GM23338 (cell line): ENCODE measurements at regions not wholly inside any gene's neighbourhood (a gene's known extent, or its start where the extent isn't known, plus 50 kb on each side); places are given as distances from the start of the nearest gene placed in this dataset.

Experiments
- ATAC-seq: fragments of 200-7000 bp; cut with Tn5 transposase; 3 replicates; pipeline ENCODE4 v1.9.1; 2020
- DNase-seq: peaks from one replicate; pipeline ENCODE4 v3.0.0-alpha.2; 2015; ENCODE audit warnings: low spot score
- H2AFZ ChIP-seq: fragments of 200-600 bp; sonication (generic); 2 replicates; pipeline ENCODE4 v1.8.0; 2016; ENCODE audit warnings: antibody characterized with exemption, mild to moderate bottlenecking, moderate library complexity
- H3F3A ChIP-seq: fragments of 200-600 bp; sonication (generic); replicated peaks from 2 replicates; pipeline ENCODE4 v1.8.0; 2017; ENCODE audit warnings: antibody characterized with exemption, mixed run types, low read depth
- H3K27ac ChIP-seq: fragments of 200-600 bp; sonication (generic); 2 replicates; pipeline ENCODE4 v1.6.1; 2016; ENCODE audit warnings: low read depth
- H3K27me3 ChIP-seq: fragments of 200-600 bp; sonication (generic); 2 replicates; pipeline ENCODE4 v1.8.0; 2016; ENCODE audit warnings: mild to moderate bottlenecking, mixed run types, moderate library complexity; ENCODE audit not compliant: insufficient read depth
- H3K36me3 ChIP-seq: fragments of 200-600 bp; sonication (generic); 2 replicates; pipeline ENCODE4 v1.8.0; 2016; ENCODE audit warnings: mild to moderate bottlenecking; ENCODE audit not compliant: insufficient read depth
- H3K4me1 ChIP-seq: fragments of 200-600 bp; sonication (generic); 2 replicates; pipeline ENCODE4 v1.8.0; 2016; ENCODE audit warnings: mild to moderate bottlenecking, moderate library complexity; ENCODE audit not compliant: insufficient read depth
- H3K4me2 ChIP-seq: fragments of 200-600 bp; sonication (generic); 2 replicates; pipeline ENCODE4 v1.7.1; 2017; ENCODE audit warnings: mixed run types
- H3K4me3 ChIP-seq: fragments of 200-600 bp; sonication (generic); 2 replicates; pipeline ENCODE4 v1.6.1; 2016; ENCODE audit warnings: mixed run types
- H3K79me2 ChIP-seq: fragments of 200-600 bp; sonication (generic); replicated peaks from 2 replicates; pipeline ENCODE4 v1.8.0; 2017; ENCODE audit warnings: mild to moderate bottlenecking; ENCODE audit not compliant: insufficient read depth
- H3K9me2 ChIP-seq: fragments of 200-600 bp; sonication (generic); 2 replicates; pipeline ENCODE4 v1.8.0; 2017; ENCODE audit not compliant: insufficient read depth
- H4K20me1 ChIP-seq: fragments of 200-600 bp; sonication (generic); replicated peaks from 2 replicates; pipeline ENCODE4 v1.8.0; 2017; ENCODE audit warnings: mild to moderate bottlenecking; ENCODE audit not compliant: insufficient read depth
- H3K27ac Mint-ChIP-seq: 2 replicates; pipeline ENCODE4 v1.8.0; 2020; ENCODE audit warnings: inconsistent platforms, mild to moderate bottlenecking, moderate library complexity, mixed read lengths
- H3K27me3 Mint-ChIP-seq: 3 replicates; pipeline ENCODE4 v1.8.0; 2022; ENCODE audit warnings: low read depth, mild to moderate bottlenecking, moderate library complexity, mixed read lengths, inconsistent platforms; ENCODE audit not compliant: insufficient read depth, poor library complexity
- H3K36me3 Mint-ChIP-seq: 3 replicates; pipeline ENCODE4 v1.8.0; 2021; ENCODE audit warnings: low read depth, mild to moderate bottlenecking, inconsistent platforms, moderate library complexity, mixed read lengths
- H3K4me1 Mint-ChIP-seq: 3 replicates; pipeline ENCODE4 v1.8.0; 2020; ENCODE audit warnings: mild to moderate bottlenecking, inconsistent platforms, mixed read lengths
- H3K4me3 Mint-ChIP-seq: 3 replicates; pipeline ENCODE4 v1.8.0; 2021; ENCODE audit warnings: moderate library complexity, mild to moderate bottlenecking, inconsistent platforms, mixed read lengths
- H3K9me3 Mint-ChIP-seq: 3 replicates; pipeline ENCODE4 v1.8.0; 2020; ENCODE audit warnings: moderate library complexity, mild to moderate bottlenecking, inconsistent platforms, mixed read lengths
- CREB1 ChIP-seq: fragments of 250-450 bp; sonication (Bioruptor Pico); IDR thresholded peaks from 2 replicates; pipeline ENCODE4 v1.5.0; 2020; ENCODE audit warnings: low read depth, mild to moderate bottlenecking, moderate library complexity
- ETS1 ChIP-seq: IDR thresholded peaks from 2 replicates; pipeline ENCODE4 v1.6.1; 2016; ENCODE audit warnings: antibody characterized with exemption
- EZH2phosphoT487 ChIP-seq: fragments of 200-600 bp; sonication (generic); IDR thresholded peaks from one replicate; pipeline ENCODE4 v1.8.1; 2018; ENCODE audit warnings: antibody characterized with exemption; ENCODE audit not compliant: unreplicated experiment
- NANOG ChIP-seq: IDR thresholded peaks from 2 replicates; pipeline ENCODE4 v1.6.1; 2016; ENCODE audit warnings: antibody characterized with exemption, borderline replicate concordance
- POLR2AphosphoS5 ChIP-seq: IDR thresholded peaks from 2 replicates; pipeline ENCODE4 v1.6.1; 2016; ENCODE audit warnings: antibody characterized with exemption, low read depth
- REST ChIP-seq: IDR thresholded peaks from one replicate; pipeline ENCODE4 v1.6.1; 2018; ENCODE audit warnings: antibody characterized with exemption; ENCODE audit not compliant: unreplicated experiment
- ZNF114 ChIP-seq: fragments of 250-450 bp; sonication (Bioruptor Pico); IDR thresholded peaks from 2 replicates; pipeline ENCODE4 v1.5.0; 2020; ENCODE audit warnings: mild to moderate bottlenecking, moderate library complexity
- ZNF331 ChIP-seq: fragments of 250-450 bp; sonication (Bioruptor Pico); IDR thresholded peaks from 2 replicates; pipeline ENCODE4 v1.5.0; 2020; ENCODE audit warnings: low read depth, mild to moderate bottlenecking, moderate library complexity
- ZNF462 ChIP-seq: fragments of 250-450 bp; sonication (Bioruptor Pico); IDR thresholded peaks from 2 replicates; pipeline ENCODE4 v1.5.0; 2020; ENCODE audit warnings: mild to moderate bottlenecking, moderate library complexity

DNA sequence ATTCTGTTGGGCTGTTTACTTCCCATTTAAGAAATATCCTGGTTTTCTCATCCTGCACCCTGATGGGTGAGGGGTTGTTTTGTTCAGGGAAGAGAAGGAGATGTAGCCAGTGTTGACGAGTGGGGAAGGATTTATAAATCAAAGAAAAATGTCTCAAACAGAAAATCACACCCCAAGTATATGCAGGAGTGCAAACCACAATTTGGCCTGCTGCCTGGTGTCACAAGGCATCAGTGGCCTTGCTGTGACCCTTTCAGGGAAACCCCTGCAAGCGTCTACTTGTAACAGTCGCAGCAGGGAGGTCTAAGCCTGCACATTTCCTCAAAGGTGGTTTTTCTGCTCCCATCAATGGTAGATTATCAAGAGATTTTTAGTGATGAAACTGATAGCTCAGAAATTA, 132.6 kb upstream of the LRRN1 start (continued):
- TF ChIP-seq ZNF462 (CRISPR knock-in tag) (no peak), POLR2AphosphoS5 (no peak), ZNF114 (no peak)

- no peak overlapping the region for H3K27ac ChIP-seq
- H3K9me2 ChIP-seq = no peaks in the 10 kb centered on the region
- ATAC-seq = no peak
- peaks cover 3% of the 10 kb centered on the region; the same call in 1 of the 2 replicates for H3K36me3 ChIP-seq
- H3K79me2 ChIP-seq = no peaks in the 10 kb centered on the region
- H2AFZ ChIP-seq = no peak overlapping the region
- H3K27ac Mint-ChIP-seq = no peak overlapping the region
- H3K4me3 ChIP-seq = no peak overlapping the region
- no peak overlapping the region for H3K4me2 ChIP-seq
- peaks cover 10% of the 10 kb centered on the region for H3K36me3 Mint-ChIP-seq
- no peaks in the 10 kb centered on the region for H4K20me1 ChIP-seq
- no peaks in the 10 kb centered on the region for H3F3A ChIP-seq
- H3K9me3 Mint-ChIP-seq = peaks cover 91% of the 10 kb centered on the region
- H3K4me1 ChIP-seq = peaks cover 7% of the 10 kb centered on the region
- no peak for DNase-seq
- H3K27me3 ChIP-seq = no peaks in the 10 kb centered on the region
- peaks cover 3% of the 10 kb centered on the region; the same call in 1 of the 3 replicates for H3K4me1 Mint-ChIP-seq
- H3K4me3 Mint-ChIP-seq = no peak overlapping the region
- H3K27me3 Mint-ChIP-seq = no peaks in the 10 kb centered on the region
- TF ChIP-seq POLR2AphosphoS5 (no peak), ZNF331 (CRISPR knock-in tag) (no peak), CREB1 (CRISPR knock-in tag) (no peak), ZNF114 (no peak), ETS1 (no peak), NANOG (no peak), REST (no peak), EZH2phosphoT487 (no peak)
Observed at GRCh38 chr3:3665961-3666640, 133.1 kb upstream of the LRRN1 start.
